Nephron progenitor cell (in vitro differentiated cells): ENCODE measurements at regions not wholly inside any gene's neighbourhood (a gene's known extent, or its start where the extent isn't known, plus 50 kb on each side); places are given as distances from the start of the nearest gene placed in this dataset.

ENCODE experiments used
- DNase-seq: peaks from one replicate; pipeline ENCODE4 v3.0.0; 2021
- H3K27ac Mint-ChIP-seq: 2 replicates; pipeline ENCODE4 v1.8.0; 2021; ENCODE audit warnings: mild to moderate bottlenecking, moderate library complexity, mixed read lengths
- H3K27me3 Mint-ChIP-seq: 2 replicates; pipeline ENCODE4 v1.8.0; 2021; ENCODE audit warnings: mild to moderate bottlenecking, low read depth, mixed read lengths; ENCODE audit not compliant: poor library complexity
- H3K36me3 Mint-ChIP-seq: 2 replicates; pipeline ENCODE4 v1.8.0; 2021; ENCODE audit warnings: low read depth, mixed read lengths
- H3K4me1 Mint-ChIP-seq: 2 replicates; pipeline ENCODE4 v1.8.0; 2021; ENCODE audit warnings: mixed read lengths
- H3K4me3 Mint-ChIP-seq: 2 replicates; pipeline ENCODE4 v1.8.0; 2021; ENCODE audit warnings: mild to moderate bottlenecking, moderate library complexity, mixed read lengths
- H3K9me3 Mint-ChIP-seq: 2 replicates; pipeline ENCODE4 v1.8.0; 2021; ENCODE audit warnings: mild to moderate bottlenecking, moderate library complexity, mixed read lengths
- CTCF ChIP-seq: fragments of 200-600 bp; sonication (generic); IDR thresholded peaks from 2 replicates; pipeline ENCODE4 v1.5.0; 2021; ENCODE audit warnings: antibody characterized with exemption

GRCh38 chr10:33982995-33983394 is 648.5 kb upstream of the NRP1 start:
- TF ChIP-seq CTCF = no peak
- Mint-ChIP-seq H3K4me3 (no peak overlapping the region), H3K9me3 (peaks cover 14% of the 10 kb centered on the region), H3K27ac (no peak overlapping the region), H3K4me1 (no peaks in the 10 kb centered on the region), H3K27me3 (no peaks in the 10 kb centered on the region), H3K36me3 (peaks cover 6% of the 10 kb centered on the region)
- DNase-seq = no peak

- no peak for DNase-seq
- Mint-ChIP-seq H3K9me3 (peaks cover 14% of the 10 kb centered on the region), H3K36me3 (peaks cover 6% of the 10 kb centered on the region), H3K27ac (no peak overlapping the region), H3K4me3 (no peak overlapping the region), H3K4me1 (no peaks in the 10 kb centered on the region), H3K27me3 (no peaks in the 10 kb centered on the region)
- TF ChIP-seq CTCF = no peak
These were observed 646.8 kb upstream of the NRP1 start for GRCh38 chr10:33981301-33981700.

- H3K4me3 Mint-ChIP-seq = no peak overlapping the region
- H3K9me3 Mint-ChIP-seq = peaks cover 14% of the 10 kb centered on the region
- H3K36me3 Mint-ChIP-seq = peaks cover 6% of the 10 kb centered on the region
- H3K4me1 Mint-ChIP-seq = no peaks in the 10 kb centered on the region
- no peak for DNase-seq
- no peaks in the 10 kb centered on the region for H3K27me3 Mint-ChIP-seq
- no peak for TF ChIP-seq CTCF
- H3K27ac Mint-ChIP-seq = no peak overlapping the region
These were observed 644.7 kb upstream of the NRP1 start for GRCh38 chr10:33979195-33979594.

GRCh38 chr10:33975481-33975880 is 641.0 kb upstream of the NRP1 start:
- no peak for TF ChIP-seq CTCF
- no peak overlapping the region for H3K4me3 Mint-ChIP-seq
- H3K9me3 Mint-ChIP-seq = no peaks in the 10 kb centered on the region
- peaks cover 9% of the 10 kb centered on the region for H3K4me1 Mint-ChIP-seq
- H3K36me3 Mint-ChIP-seq = no peaks in the 10 kb centered on the region
- no peak for DNase-seq
- H3K27me3 Mint-ChIP-seq = no peaks in the 10 kb centered on the region
- no peak overlapping the region for H3K27ac Mint-ChIP-seq

- no peaks in the 10 kb centered on the region for H3K36me3 Mint-ChIP-seq
- no peak overlapping the region for H3K27ac Mint-ChIP-seq
- H3K9me3 Mint-ChIP-seq = no peaks in the 10 kb centered on the region
- no peak overlapping the region for H3K4me3 Mint-ChIP-seq
- TF ChIP-seq CTCF = no peak
- no peaks in the 10 kb centered on the region for H3K27me3 Mint-ChIP-seq
- DNase-seq = no peak
- peaks cover 9% of the 10 kb centered on the region for H3K4me1 Mint-ChIP-seq
These were observed 640.6 kb upstream of the NRP1 start for GRCh38 chr10:33974976-33975478.

GRCh38 chr10:33968983-33969382 is 634.5 kb upstream of the NRP1 start:
- H3K4me3 Mint-ChIP-seq = no peak overlapping the region
- H3K27me3 Mint-ChIP-seq = no peaks in the 10 kb centered on the region
- H3K9me3 Mint-ChIP-seq = no peaks in the 10 kb centered on the region
- no peak for DNase-seq
- H3K4me1 Mint-ChIP-seq = peaks cover 9% of the 10 kb centered on the region
- no peak overlapping the region for H3K27ac Mint-ChIP-seq
- TF ChIP-seq CTCF = no peak
- no peaks in the 10 kb centered on the region for H3K36me3 Mint-ChIP-seq
